Stimulated activated CD8-positive, alpha-beta memory T cell treated with anti-CD3 and anti-CD28 coated beads, Interleukin-4, amount 100 ng/mL, for 24 hours (primary cell): ENCODE measurements at regions not wholly inside any gene's neighbourhood (a gene's known extent, or its start where the extent isn't known, plus 50 kb on each side); places are given as distances from the start of the nearest gene placed in this dataset.
"Not testable (repeated sequence)": the region's sequence is repeated elsewhere in the genome, so short reads cannot be mapped to it uniquely, and the experiment has no call there.

Source experiments
- DNase-seq: peaks from one replicate; pipeline ENCODE4 v3.0.0-alpha.2; 2020; ENCODE audit warnings: low read depth

GRCh38 chrX:45811326-45811725 is 610.6 kb upstream of the DIPK2B start:
- no peak for DNase-seq

DNA sequence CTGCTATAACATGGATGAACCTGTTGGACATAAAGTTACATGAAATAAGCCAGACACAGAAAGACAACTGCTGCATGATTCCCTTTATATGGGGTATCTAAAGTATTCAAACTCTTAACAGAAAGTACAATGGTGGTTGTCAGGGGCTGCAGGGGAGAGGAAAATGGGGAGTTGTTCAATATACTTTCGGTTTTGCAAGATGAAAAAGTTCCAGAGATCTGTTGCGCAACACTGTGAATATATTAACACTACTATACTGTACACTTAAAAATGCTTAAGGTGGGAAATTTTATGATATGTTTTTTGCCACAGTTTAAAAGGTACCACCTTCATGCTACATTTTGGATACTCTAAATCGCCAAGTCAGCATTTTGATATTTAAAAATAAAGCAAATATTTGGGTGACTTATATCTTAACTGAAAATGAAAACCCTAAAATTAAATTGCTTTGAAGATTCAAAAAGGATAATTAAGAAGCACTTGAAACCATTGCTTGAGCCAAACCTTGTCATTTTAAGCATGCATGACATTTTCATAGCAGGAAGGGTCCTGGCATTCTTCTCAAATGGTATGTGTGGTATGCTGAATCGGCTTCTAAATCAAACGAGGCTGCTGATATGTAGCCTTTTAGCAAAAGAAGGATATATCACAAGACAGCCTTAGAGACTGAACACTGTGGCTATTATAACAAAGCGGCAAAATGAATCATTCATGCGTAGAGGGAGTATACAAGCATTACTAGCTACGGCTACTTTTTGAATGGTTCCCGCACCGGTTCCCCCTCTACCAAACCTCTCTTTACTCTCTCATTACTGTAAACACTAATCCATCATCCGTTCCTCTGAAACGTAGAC is 607.1 kb upstream of the DIPK2B start:
- DNase-seq: no peak

- no peak for DNase-seq
Measured at GRCh38 chrX:45806410-45807121, 605.9 kb upstream of the DIPK2B start.

DNA sequence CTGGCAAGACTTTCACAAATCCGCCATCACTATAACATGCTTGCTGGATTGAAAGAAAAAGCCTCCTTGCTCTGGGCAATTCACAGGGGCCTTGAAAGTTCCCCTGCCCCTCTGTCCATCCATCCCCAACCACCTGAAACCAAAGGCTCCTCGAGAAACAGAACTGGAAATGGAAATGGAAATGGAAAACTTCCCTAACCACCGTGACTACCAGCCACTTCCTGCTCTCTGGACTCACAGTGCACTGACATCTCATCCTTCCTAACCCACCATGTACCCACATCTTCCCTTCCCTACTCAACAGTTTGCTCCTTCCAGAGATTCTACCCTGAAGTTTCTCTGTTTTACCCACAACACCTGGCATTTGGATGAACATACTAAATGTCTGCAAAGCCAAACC is 603.6 kb upstream of the DIPK2B start:
- DNase-seq: no peak

GRCh38 chrX:45803383-45803921 is 602.8 kb upstream of the DIPK2B start:
- DNase-seq: no peak

- DNase-seq: no peak
Measured at GRCh38 chrX:45801554-45801953, 600.9 kb upstream of the DIPK2B start.

DNA sequence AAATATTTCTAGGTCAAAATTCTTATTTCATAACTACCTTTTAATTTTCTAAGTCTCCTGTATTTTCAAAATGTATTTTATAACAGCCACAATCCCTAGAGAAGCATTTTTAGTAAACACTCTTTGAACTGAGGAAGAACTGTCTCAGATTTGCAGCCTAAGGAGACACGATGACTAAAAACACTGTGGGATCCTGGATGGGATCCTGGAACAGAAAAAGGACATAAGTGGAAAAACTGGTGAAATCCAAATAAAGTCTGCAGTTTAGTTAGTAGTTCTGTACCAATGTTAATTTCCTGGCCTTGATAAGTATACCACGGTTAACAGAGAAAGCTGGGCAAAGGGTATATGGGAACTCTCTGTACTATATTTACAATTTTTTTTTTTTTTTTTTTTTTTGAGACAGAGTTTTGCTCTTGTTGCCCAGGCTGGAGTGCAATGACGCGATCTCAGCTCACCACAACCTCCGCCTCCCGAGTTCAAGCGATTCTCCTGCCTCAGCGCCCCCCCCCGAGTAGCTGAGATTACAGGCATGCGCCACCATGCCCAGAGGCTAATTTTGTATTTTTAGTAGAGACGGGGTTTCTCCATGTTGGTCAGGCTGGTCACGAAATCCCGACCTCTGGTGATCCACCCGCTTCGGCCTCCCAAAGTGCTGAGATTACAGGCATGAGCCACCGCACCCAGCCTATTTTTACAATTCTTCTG is 600.2 kb upstream of the DIPK2B start:
- DNase-seq: not testable (repeated sequence)

GRCh38 chrX:45799576-45799975 is 598.9 kb upstream of the DIPK2B start:
- no peak for DNase-seq

- DNase-seq: no peak
Measured at GRCh38 chrX:45795546-45795945, 594.9 kb upstream of the DIPK2B start.

DNA sequence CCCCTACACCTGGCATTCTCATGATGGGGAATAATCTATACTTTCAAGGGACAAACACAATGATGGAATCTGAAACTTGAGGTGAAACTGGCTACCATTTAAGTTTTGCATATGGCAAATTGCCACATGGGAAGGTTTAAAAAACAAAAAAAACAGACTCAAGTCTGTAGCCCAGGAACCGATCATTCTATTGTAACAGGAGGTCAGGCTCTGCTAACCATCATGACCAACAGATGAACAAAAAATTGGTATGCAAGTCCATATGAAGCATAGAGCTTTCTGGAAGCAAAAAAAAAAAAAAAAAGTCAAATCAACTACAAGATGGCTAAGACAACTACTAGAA is 594.3 kb upstream of the DIPK2B start:
- no peak for DNase-seq

DNA sequence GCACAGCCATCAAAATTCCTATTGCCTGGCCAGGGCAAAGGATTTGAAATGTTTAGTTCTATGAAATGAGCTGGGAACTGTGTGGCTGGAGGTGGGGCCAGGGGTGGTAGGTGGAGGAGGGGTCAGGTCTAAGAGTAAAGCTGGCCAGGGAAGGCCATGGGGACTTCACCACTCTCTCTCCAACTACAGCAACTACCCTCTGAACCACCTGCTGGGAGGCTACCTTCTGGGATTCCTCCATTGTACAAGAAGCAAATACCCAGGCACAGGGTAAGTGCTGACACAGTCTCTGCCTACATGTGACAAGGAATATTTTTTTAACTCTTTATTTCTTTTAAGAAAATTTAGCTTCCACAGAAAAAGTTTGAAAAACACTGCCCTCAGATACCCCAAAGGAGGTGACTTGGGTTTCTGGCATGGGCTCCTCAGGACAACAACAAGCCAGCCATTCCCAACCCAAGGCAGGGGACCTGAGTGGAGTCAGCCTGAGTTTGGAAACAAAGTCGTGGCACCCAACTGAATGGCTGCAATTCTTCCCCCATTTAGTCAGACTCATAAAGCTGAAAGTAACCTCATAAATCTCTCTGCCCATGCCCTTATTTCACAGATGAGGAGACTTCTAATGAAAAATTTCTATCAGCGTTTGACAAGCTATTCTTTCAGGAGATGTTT is 593.8 kb upstream of the DIPK2B start:
- DNase-seq: no peak

DNA sequence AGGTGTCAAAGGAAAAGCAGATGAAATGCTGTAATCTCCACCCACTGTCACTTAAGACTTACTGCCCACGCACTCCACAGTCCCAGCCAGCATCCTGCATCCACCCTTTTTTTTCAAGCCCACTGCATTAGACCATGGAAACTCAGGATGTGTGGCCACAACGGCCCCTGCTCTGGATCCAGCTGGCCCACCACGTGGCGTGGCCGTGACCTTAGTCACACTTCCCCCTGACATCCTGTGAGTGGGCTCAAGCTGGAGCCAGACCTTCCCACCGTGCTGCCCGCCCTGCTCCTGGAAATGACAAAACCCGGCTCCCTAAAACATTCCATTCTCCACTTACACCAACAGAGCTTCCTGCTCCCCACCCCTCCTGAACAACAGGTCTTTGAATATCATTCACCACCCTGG is 588.3 kb upstream of the DIPK2B start:
- DNase-seq: no peak

- DNase-seq: no peak
Measured at GRCh38 chrX:45788315-45788714, 587.6 kb upstream of the DIPK2B start.

DNA sequence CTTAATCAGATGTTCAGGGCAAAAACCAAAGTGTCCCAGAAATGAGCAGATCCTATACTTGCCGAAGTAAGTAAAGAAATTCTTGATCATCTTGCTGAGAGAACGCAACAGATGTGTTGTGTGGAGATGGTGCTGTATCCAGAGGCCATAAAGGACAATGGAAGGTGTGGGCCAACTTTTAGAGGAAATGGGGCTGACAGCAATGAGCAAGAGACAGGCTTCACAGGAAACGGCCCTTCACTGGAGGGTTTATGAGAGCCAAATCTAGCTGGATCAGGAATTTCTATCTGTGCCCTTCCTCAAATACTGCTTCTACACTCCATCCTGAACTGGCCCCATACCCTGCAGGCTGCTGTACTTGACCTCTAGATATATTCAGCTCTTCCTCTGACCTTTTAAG is 583.9 kb upstream of the DIPK2B start:
- no peak for DNase-seq

DNA sequence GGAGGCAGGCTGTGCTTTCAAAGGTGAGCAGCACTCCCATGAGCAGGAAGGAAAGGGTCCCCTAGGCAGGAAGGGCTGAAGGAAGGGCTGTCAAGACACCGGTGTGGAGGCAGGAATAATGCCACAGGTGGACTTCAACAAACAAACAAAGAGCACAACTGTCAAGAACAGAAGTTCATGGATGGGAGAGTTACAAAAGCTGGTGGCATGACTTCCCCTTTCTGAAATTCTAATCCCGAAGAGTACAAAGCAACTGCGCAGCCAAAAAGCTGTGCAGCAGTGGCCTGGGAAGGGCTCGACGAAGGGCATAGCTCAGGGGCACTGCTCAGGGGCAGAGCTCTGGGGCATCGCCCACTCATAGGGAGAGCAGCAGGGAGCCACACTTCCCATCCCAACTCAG is 582.3 kb upstream of the DIPK2B start:
- DNase-seq: no peak

DNA sequence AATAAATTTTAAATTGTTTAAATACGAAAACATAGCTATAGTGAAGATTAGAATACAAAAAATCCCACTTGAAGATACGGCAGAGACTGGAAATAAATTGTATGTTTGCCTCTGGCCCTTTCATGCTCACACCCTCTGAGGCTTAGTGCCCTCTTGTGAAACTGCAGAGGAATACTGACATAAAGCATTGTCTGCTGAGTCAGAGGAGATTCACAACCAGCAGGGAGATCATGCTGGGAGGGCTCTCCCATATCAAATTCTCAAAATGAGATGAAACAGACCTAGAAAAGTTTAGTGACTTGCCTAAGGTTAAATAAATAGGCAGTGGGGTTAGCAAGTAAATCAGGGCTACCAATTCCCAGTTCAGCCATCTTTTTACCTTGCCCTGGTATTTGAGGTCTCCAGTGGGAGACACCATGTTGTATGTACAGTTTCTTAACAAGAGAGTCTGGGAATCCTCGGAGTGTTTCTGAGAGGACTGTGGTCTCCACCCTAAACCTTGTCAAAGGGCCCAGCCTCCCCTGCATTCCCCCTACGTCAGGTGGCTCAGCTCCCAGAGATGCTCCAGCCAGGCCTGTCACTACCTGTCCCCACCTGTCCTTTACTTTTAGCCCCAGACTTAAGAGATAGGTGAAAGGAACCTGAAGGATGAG is 581.4 kb upstream of the DIPK2B start:
- DNase-seq: no peak

GRCh38 chrX:45778616-45779015 is 577.9 kb upstream of the DIPK2B start:
- DNase-seq: no peak

- DNase-seq: no peak
Measured at GRCh38 chrX:45777366-45777765, 576.7 kb upstream of the DIPK2B start.

- DNase-seq: no peak
Measured at GRCh38 chrX:45775468-45775867, 574.8 kb upstream of the DIPK2B start.

GRCh38 chrX:45774961-45775360 is 574.3 kb upstream of the DIPK2B start:
- DNase-seq: no peak

- DNase-seq: no peak
Measured at GRCh38 chrX:45773572-45773971, 572.9 kb upstream of the DIPK2B start.
